Prostate gland (tissue), 2 donors: ENCODE measurements at regions not wholly inside any gene's neighbourhood (a gene's known extent, or its start where the extent isn't known, plus 50 kb on each side); places are given as distances from the start of the nearest gene placed in this dataset.

Source experiments
- CTCF ChIP-seq, 4 experiments: fragments of 200-600 bp in 2 of 4; fragments of 450-650 bp in 2 of 4; sonication (generic) in 2 of 4; IDR thresholded peaks; 1 replicate in 3 of 4; 2 replicates in 1 of 4; pipeline ENCODE4 v1.5.1; 2016 to 2019; ENCODE audit warnings: antibody characterized with exemption in 4 of 4, mild to moderate bottlenecking in 2 of 4, moderate library complexity in 2 of 4
- POLR2A ChIP-seq: fragments of 450-650 bp; IDR thresholded peaks from one replicate; pipeline ENCODE4 v1.6.1; 2016; ENCODE audit warnings: antibody characterized with exemption, mild to moderate bottlenecking
- POLR2AphosphoS5 ChIP-seq: sonication (generic); formaldehyde crosslinking; IDR thresholded peaks from one replicate; pipeline ENCODE4 v1.6.1; 2017; ENCODE audit warnings: antibody characterized with exemption

- TF ChIP-seq POLR2A (no peak), CTCF (IDR thresholded peaks at IDR 0.05) (no peak), POLR2AphosphoS5 (no peak)
Observed at GRCh38 chr17:16870253-16871245, 101.4 kb downstream of the TNFRSF13B start.
